NCI-H510A treated with DMSO at 0.1 percent for 48 hours (cell line): ENCODE measurements at regions not wholly inside any gene's neighbourhood (a gene's known extent, or its start where the extent isn't known, plus 50 kb on each side); places are given as distances from the start of the nearest gene placed in this dataset.
A peak's percentile ranks its signal among the peaks of the same experiment; 100 is the strongest.
"Not testable (repeated sequence)": the region's sequence is repeated elsewhere in the genome, so short reads cannot be mapped to it uniquely, and the experiment has no call there.

Experiments
- DNase-seq: peaks from one replicate; lab custom pipeline; 2025; lab: John Stamatoyannopoulos, UW

- DNase-seq: no peak
Observed at GRCh38 chr2:11877764-11878163, 131.3 kb downstream of the LPIN1 start.

DNA sequence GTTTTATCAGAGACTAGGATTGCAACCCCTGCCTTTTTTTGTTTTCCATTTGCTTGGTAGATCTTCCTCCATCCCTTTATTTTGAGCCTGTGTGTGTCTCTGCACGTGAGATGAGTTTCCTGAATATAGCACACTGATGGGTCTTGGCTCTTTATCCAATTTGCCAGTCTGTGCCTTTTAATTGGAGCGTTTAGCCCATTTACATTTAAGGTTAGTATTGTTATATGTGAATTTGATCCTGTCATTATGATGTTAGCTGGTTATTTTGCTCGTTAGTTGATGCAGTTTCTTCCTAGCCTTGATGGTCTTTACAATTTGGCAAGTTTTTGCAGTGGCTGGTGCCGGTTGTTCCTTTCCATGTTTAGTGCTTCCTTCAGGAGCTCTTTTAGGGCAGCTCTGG is 138.8 kb downstream of the LPIN1 start:
- DNase-seq: not testable (repeated sequence)

- DNase-seq: not testable (repeated sequence)
Observed at GRCh38 chr2:11886899-11887298, 140.5 kb downstream of the LPIN1 start.

DNA sequence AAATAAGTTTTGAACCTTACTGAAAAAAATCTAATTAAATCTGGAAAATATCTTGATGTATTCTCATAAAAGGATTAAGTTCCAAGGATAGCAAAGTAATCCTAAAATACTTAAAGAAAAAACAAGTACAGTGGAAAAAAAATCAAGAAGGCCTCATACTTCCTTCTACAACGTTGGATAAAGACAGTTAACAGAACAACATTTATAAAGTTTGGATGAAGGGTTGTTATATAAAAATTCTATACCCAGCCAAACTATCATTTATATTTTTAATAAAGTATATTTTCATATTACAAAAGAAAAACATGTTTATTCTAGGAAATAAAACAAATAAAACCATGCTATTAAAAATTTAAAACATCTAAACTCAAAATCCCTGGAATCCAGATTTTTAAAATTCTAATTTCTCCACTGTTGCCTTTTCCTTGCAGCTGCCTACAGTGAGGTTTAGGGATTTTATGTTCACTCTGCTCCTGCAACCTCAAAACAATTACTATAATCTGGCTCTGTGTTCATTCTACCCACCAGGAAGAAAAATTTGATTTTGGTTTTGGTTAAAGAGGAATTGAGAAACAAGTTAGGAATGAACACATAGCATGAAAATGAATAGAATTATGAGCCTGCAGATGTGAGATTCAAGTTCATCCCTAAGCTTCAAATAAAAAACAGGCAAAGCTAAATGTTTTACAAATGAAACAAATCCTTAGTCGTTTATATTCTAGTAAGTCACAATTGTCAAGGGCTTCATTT is 142.8 kb downstream of the LPIN1 start:
- no peak for DNase-seq

DNA sequence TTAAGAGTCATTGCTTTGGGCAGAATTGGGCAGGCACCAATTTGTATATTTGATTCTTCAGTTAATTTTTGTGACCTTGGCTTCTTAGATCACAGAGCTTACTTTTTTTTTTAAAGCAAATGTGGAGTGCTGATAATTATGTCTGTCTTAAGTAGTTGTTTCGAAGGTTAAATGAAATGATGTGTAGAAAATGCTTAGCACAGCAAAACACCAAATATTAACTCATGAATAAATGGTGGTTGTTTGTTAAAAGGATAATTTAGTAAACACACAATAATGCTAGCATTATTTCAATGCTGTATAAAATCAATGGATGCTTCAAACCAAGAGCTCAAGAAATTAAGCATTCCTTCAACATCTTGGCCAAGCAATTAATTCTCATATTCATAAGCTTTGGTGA is 143.4 kb downstream of the LPIN1 start:
- DNase-seq: no peak

- DNase-seq: no peak
Observed at GRCh38 chr2:11891028-11891427, 144.6 kb downstream of the LPIN1 start.

DNA sequence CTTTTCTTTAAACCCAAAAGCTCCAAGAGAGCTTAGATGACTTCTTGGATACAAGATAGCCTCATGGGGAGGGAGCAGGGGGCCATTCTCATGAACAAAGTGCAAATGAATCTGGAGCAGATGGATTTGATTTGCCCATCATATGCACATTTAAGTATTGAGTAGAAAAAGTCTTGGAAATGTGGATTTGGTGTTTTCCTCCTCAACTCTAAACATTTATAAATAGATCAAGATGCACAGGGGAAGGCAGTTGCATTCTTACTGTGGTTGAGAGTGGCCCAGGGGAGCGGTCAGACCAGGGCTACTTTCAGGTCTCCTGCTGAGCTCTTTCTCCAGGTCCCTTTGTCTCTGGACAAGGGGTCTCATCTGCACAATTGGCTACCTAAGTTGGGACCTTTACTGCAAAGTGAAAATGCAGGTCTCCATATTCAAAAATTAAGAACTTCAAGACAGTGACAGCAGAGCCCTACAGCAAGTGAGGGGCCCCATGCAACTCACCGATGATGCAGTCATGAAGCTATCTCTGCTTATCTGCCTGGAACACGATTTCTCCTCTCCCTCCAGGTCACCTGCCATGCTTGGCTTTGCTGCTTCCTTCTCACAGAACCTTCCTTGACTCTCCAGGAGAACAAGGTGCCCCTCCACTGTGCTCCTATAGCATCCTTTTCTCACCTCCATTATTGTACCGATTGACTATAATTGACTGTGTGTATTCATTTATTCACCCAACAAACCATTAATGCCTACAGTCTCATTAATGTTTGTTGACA is 145.4 kb downstream of the LPIN1 start:
- no peak for DNase-seq

DNA sequence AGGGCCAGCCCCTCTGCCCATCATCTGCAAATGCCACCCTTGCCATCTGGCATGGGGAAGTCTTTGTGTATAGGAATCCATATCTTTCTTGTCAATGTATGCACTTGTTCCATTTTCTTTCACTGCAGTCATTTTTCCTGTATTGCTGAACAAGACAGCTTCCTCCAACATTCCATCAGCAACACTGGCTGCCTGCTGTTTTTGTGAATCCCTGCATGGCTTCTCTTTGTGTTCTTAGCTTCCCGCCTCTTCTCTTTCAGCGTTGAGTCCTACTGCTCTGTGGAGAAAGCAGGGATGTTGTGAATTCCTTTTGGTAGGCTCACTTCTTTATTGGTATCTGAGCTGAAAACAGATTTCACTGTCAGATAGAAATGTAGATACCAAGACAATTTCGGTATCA is 150.0 kb downstream of the LPIN1 start:
- DNase-seq: no peak

GRCh38 chr2:11898576-11898975 is 152.1 kb downstream of the LPIN1 start:
- no peak for DNase-seq

- DNase-seq: no peak
Observed at GRCh38 chr2:11899264-11899818, 152.9 kb downstream of the LPIN1 start.

- DNase-seq: not testable (repeated sequence)
Observed at GRCh38 chr2:11900891-11901290, 154.5 kb downstream of the LPIN1 start.

DNA sequence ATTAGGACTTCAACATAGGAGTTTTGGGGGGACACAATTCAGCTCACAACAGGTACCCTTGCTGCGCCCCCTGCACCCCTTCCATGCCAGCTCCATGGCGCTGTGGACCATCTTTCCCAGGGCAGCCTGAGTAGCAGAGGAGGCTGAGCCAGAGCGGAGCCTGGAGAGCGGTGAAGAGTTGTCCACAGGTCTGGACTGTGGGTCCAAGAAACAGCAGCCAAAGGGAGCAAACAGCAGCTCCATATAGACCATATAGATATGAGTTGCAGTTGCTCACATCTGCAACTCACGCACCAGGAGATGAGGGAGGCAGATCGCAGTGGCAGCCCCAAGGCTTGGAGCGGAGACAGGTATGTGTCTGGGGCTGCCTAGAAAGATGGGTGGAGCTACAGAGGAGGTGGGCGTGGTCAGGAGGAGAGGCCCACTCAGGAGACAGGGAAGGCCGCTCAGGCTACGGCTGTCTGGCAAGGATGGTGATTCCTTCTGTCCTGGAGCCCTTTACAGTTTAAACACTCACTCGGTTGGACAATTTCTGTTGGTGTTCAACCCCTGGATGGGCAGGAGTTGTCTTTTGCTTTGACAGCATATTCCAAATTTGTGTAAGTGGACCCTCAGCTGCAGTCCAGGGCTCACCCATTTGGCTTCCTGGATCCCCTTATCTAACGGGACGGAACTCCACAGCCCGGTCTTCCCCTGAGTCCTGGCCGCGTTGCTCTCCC is 155.1 kb downstream of the LPIN1 start:
- no peak for DNase-seq

DNA sequence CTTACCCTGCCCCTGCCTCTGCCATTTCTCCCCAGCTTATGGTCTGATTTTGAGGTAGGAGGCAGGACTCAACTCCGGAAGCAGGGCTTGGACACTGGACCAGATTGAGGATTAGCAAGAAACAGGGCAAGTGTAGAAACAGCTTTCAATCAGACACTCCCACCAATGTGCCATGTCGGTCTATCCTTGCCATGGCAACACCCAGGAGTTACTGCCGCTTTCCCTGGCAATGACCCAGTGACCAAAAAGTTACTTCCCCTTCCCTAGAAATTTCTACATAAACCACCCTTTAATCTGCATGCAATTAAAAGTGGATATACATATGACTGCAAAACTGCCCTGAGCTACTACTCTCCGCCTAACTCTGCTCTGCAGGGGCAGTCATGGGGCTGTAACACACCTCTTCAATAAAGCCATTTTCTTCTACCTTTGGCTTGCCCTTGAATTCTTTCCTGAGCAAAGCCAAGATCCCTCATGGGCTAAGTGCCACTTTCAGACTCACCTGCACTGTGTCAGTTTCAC is 156.7 kb downstream of the LPIN1 start:
- no peak for DNase-seq

DNA sequence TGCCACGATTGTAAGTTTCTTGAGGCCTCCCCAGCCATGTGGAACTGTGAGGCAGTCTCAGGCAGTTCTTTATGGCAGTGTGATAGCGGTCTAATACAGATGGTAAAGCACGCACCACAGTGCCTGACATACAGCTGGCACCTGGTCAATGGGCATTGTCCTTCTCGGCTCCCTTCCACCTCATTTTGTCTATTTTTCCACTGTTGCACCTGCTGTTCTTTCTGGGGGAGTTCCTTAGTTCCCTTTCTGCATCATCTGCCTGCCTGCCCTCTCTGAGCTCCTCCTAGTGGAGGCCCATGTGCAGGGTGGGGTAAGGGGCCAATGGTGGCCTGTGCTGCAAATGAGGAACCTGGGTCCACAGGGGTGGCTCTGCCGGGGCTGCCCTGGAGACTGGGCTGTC is 157.6 kb downstream of the LPIN1 start:
- no peak for DNase-seq

GRCh38 chr2:11904941-11905340 is 158.5 kb downstream of the LPIN1 start:
- no peak for DNase-seq

GRCh38 chr2:11907190-11907589 is 160.8 kb downstream of the LPIN1 start:
- DNase-seq: no peak

DNA sequence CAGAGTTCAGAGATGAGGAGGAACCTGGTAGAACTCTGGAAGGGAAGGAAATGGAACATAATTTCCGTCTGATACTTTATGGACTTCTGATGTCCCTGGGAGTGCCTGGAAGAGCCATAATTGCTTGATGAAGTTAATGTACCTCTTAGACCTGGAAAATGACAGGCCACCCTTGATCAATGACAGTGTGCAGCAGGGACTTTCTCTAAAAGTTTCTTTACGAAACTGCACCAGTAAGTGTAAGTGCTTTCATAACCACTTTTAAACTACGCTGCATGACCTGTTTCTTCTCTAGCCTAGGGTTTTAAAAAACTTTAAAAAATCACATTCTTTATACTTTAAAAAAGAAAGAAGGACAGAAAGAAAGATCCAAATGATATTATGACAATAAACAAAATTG is 164.5 kb downstream of the LPIN1 start:
- no peak for DNase-seq

DNA sequence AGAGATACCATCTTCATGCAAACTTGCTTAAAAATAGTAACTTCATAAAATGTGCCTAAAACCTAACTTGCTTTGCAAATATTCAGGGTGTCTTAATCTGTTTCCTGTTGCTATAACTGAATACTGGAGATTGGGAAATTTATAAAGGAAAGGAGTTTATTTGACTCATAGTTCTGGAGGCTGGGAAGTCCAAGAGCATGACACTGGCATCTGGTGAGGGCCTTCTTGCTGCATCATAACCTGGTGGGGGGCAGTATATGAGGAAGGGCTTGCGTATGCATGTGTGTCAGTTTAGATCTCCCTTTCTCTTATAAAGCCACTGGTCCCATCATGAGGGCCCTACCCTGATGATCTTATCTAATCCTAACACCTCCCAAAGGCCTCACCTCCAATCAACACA is 166.5 kb downstream of the LPIN1 start:
- no peak for DNase-seq

DNA sequence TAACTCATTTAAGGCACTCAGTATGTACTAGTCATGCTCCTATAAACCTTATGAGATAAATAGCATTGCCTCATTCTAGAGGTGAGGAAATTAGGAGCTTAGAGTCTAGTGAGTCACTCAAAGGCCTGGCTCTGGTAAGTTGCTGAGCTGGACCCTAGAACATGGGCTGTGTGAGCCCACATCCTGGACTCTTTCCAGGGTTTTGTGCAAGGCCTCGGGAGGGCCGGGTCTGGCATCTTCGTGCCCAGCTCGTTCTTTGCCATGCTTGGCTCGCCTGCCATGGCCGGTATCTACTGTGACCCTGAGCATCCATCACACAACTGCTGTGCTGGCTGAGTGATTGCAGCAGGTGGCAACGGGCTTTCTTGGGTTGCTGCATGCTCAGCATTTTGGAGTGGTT is 168.0 kb downstream of the LPIN1 start:
- no peak for DNase-seq

DNA sequence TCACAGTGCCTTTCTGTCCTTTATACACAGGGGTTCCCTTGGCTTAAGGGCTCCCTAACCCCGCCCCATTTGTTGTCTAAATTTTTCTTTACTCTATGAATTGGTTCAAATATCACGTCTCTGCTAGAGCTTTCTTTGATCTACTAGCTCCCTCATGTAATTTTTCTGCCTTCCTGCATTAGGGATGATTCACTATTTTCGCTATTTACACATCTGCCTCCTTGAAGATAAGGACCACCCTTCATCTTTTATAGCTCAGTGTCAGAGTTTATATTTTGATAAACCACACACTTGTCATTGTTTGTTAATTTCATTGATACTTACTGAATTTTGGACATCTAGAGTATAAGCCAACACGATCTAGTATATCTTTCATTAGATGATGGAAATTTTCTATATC is 169.2 kb downstream of the LPIN1 start:
- DNase-seq: no peak

DNA sequence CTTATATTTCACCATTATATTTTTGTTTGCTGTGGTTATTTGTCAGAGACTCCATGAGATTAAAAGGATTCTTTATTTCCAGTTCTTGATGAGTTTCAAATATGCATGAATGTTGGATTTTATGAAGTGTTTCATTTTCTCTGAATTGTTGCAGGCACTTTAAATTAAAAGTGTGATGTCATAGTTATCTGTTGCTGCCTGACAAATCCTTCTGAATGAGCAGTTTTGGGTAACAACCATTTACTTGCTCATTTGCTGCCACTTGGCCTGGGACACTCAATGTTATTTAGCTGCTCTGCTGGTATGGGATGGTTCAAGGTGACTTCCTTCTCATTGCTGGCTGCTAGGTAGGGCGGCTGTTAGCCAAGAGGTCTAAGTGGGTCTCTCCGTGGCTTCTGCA is 173.5 kb downstream of the LPIN1 start:
- no peak for DNase-seq

GRCh38 chr2:11920993-11921583 is 174.7 kb downstream of the LPIN1 start:
- peak; percentile 38 for DNase-seq
